HG02970 (cell line): ENCODE measurements at regions not wholly inside any gene's neighbourhood (a gene's known extent, or its start where the extent isn't known, plus 50 kb on each side); places are given as distances from the start of the nearest gene placed in this dataset.

ENCODE experiments used
- ATAC-seq: cut with Tn5 transposase; IDR thresholded peaks from one replicate; pipeline ENCODE4 v1.9.1; 2021; ENCODE audit warnings: mild to moderate bottlenecking, moderate library complexity, moderate number of reproducible peaks; ENCODE audit not compliant: unreplicated experiment, low FRiP score

GRCh38 chr6:168888786-168889345 is 364.8 kb downstream of the THBS2 start:
- no peak for ATAC-seq

- no peak for ATAC-seq
Measured at GRCh38 chr6:168888102-168888501, 365.5 kb downstream of the THBS2 start.

GRCh38 chr6:168887621-168888020 is 366.0 kb downstream of the THBS2 start:
- ATAC-seq, result no peak

DNA sequence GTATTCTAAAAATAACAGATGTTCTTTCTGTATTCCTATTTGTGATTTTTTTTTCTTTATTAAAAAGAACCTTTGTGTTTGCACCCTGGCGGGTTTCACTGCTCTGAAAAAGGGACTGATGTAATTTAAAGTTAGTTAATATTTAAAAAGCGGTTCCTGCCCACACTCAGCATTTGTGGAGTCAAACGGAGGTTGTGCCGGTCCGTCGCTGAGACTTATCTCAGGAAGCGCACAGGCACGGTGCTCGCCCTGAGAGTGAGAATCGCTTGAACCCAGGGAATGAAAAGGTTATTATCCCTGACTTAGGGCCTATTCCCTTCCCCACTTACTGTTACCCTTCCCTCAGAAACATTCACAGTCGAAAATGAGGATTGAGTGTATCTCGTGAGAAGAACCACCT is 366.7 kb downstream of the THBS2 start:
- no peak for ATAC-seq

- ATAC-seq, result no peak
Measured at GRCh38 chr6:168885751-168886742, 367.6 kb downstream of the THBS2 start.

- ATAC-seq, result no peak
Measured at GRCh38 chr6:168885196-168885595, 368.4 kb downstream of the THBS2 start.

DNA sequence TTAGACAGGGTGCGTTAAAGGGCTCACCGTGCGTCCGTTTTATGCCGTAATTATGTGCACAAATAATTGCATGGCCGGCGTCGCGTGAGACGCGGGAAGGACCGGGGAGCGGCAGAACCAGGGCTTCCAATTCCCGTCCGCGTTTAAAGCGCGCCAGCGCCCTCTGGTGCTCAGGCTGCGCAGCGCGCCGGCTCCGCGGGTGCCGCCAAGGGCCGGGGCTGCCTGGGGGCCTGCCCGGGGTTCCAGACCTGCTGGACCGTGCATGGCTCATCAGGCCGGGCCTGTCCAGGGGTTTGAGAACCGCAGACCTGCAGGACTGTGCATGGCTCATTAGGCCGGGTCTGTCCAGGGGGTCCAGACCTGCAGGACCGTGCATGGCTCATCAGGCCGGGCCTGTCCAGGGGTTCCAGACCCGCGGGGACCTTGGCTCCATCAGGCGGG is 369.0 kb downstream of the THBS2 start:
- ATAC-seq, result peak; percentile 78

DNA sequence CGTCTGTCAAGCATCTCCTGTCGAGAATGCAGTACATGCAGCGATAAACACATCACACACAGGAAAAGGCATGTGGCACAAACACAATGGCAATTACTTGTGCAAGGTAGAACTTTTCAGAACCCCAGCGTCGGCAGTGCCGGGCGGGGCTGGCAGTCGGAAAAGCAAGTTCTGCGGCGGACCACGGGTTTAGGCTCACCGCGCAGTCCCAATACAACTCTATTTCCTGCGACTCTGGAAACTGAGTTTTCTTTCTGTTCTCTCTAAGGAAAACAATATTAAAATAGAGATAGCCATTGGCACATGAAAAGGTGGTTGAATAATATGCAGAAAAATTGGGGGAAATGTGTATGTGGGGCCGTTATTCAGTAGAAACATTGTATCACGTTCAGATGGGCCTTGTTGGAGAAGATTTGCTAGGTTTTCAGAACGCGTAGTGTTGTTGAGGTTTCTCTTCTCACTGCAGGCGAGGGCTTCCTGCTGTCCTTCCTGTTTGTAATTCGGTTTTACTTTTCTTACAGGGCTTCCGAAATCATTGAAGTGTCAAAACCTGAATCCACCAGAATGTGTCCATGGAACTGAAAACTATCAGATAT is 369.5 kb downstream of the THBS2 start:
- peak; percentile 21 for ATAC-seq

DNA sequence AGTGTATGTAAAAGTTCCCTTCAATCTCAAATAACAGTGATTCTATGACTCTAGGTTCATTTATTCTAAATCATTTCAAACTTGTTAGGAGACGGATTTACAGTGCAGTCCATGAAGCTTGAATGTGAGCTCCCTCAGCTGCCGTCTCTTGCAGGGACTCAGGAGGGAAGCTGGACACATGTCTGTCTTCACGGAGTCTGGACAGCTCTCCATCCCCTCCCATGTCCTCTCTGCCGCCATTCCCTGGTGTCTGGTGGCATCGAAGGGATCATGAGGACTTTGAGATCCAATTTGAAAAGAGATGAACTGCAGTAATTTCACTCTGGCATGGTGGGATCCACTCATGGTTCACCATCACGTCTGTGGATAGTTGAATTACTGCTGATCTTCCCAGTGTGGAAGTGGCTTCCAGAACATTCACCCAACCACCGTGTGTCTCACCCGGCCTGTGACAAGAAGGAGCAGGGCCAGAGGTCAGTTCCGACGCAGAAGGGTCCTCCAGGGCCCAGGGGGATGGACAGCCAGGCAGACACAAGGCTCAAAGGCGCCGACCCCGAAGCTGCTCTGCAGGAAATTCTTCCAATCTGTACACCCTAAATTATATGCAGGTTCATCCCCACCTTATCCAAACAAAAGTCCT is 370.1 kb downstream of the THBS2 start:
- no peak for ATAC-seq

- no peak for ATAC-seq
Measured at GRCh38 chr6:168880271-168880670, 373.4 kb downstream of the THBS2 start.

DNA sequence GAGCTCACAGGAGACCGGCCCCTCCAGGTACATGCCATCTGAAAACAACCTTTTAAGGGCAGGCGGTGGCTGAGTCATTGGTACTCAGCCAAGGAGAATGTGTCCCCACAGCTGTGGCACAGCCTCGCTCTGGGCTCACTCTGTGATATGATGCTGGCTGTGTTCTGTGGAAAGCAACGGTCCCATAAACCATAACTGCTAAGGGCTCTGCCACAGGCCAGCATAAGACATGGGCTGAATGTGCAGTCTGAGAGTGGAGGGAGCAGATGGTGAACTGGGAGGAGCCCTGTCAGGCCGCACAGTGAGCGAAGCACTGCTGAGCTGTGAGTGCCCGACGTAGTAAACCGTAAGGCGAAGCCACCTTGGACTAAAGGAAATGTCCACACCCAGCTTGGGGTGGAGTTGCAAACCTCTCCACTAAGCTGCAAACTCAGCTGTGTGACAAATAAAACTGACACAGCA is 375.8 kb downstream of the THBS2 start:
- no peak for ATAC-seq

DNA sequence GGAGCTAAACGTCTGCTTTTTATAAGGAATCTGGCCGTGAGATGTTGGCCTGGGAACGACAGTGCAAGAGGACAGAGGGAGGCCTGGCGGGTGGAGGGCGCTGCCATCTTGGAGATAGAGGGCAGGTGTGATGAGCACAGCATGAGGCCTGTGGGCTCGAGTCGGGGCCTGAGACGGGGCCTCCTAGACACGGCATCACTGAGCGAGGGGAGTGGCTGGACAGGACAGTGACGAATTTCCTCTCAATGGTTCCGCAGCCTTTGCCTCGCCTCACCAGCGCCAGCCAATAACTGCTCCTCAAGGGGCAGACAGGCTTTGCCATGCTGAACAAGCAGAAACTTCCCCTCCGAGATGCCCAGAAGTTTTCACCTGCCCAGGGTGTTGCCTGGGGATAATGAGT is 376.7 kb downstream of the THBS2 start:
- ATAC-seq, result no peak

GRCh38 chr6:168875811-168876576 is 377.7 kb downstream of the THBS2 start:
- no peak for ATAC-seq

- no peak for ATAC-seq
Measured at GRCh38 chr6:168874637-168875036, 379.0 kb downstream of the THBS2 start.

- no peak for ATAC-seq
Measured at GRCh38 chr6:168873278-168874190, 380.1 kb downstream of the THBS2 start.

DNA sequence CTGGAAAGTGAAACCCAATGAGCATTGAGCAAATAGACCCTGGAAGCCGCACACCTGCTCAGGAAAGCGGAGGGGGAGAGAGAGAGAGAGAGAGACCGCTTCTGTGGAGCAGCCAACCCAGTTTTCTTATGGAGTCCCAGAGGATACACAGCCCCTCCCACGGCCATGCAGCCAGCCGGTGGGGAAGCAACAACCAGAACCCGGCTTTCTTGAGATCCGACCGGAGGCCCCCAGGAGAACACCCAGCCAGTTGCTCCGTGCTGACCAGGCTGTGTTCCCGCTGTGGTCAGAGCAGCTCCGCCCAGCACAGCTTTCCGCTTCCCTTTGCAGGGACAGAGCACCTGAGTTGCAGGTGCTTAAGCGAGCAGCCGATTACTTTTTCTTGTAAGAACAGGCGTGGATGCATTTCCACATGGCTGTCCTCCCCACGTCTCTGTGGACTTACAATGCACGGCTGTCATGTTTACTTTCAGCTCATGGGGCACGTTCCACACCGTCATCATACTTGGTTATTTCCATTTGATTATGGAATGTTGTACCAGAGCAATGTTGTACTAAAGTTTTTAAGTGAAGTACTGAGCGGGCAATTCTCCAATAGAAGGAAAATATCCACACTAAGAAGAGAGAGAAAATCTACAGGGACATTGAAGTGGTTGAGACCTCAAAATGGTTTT is 381.9 kb downstream of the THBS2 start:
- ATAC-seq, result no peak

GRCh38 chr6:168870982-168871381 is 382.7 kb downstream of the THBS2 start:
- ATAC-seq, result no peak

DNA sequence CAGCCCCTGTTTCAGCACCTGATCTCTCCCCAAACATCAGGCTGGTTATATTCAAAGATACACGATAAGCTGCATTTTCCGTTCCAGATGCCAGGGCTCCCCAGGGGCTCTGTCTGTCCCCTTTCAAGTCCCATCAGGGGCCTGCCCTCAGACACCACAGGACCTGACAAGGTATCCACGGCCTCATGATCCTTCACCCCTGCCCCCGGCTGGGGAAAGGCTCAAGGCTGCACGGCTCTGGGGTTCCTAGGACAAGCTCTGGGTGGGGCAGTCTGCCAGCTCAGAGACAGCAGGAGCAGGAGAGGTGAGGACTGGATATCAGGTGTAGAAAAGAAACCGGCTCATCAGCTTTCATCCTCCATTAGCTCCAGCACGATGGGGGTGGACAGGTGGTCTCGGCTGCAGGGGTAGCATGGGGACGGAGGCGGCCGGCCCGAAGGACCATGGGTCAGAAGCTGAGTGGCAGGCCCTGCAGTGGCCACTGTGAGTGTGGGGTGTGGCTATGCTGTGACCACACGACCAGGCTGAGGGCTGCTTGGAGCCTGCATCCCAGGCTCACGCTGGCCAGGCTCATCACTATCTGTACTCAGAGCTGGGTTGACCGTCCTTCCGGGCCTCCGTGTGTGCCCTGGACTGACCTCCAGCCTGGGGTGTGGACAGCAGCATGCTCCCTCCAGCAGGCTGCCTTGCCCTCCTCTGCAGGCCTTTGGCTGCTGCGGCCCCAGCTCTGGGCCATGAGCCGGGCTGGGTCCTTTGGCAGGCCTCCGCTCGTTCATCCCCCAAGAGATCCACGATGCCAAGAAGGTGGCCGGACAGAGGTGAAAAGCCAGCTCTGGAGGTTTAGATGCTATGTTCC is 386.2 kb downstream of the THBS2 start:
- no peak for ATAC-seq
